ENCODE measurements at regions not wholly inside any gene's neighbourhood (a gene's known extent, or its start where the extent isn't known, plus 50 kb on each side); places are given as distances from the start of the nearest gene placed in this dataset.

GRCh38 chr3:72289692-72290071 is 504.7 kb upstream of the PROK2 start:
- TF ChIP-seq, protein P1, sequence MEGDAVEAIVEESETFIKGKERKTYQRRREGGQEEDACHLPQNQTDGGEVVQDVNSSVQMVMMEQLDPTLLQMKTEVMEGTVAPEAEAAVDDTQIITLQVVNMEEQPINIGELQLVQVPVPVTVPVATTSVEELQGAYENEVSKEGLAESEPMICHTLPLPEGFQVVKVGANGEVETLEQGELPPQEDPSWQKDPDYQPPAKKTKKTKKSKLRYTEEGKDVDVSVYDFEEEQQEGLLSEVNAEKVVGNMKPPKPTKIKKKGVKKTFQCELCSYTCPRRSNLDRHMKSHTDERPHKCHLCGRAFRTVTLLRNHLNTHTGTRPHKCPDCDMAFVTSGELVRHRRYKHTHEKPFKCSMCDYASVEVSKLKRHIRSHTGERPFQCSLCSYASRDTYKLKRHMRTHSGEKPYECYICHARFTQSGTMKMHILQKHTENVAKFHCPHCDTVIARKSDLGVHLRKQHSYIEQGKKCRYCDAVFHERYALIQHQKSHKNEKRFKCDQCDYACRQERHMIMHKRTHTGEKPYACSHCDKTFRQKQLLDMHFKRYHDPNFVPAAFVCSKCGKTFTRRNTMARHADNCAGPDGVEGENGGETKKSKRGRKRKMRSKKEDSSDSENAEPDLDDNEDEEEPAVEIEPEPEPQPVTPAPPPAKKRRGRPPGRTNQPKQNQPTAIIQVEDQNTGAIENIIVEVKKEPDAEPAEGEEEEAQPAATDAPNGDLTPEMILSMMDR (IDR thresholded peaks at IDR 0.05): no peak
- no peak for TF ChIP-seq POLR2A (IDR thresholded peaks at IDR 0.05; ENCODE audit: low read length)
- no peak for TF ChIP-seq NPAS2 (CRISPR knock-in tag; IDR thresholded peaks at IDR 0.05; ENCODE audit: borderline replicate concordance)
- TF ChIP-seq, protein P2, sequence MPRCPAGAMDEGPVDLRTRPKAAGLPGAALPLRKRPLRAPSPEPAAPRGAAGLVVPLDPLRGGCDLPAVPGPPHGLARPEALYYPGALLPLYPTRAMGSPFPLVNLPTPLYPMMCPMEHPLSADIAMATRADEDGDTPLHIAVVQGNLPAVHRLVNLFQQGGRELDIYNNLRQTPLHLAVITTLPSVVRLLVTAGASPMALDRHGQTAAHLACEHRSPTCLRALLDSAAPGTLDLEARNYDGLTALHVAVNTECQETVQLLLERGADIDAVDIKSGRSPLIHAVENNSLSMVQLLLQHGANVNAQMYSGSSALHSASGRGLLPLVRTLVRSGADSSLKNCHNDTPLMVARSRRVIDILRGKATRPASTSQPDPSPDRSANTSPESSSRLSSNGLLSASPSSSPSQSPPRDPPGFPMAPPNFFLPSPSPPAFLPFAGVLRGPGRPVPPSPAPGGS (IDR thresholded peaks at IDR 0.05): no peak
